ENCODE measurements at regions not wholly inside any gene's neighbourhood (a gene's known extent, or its start where the extent isn't known, plus 50 kb on each side); places are given as distances from the start of the nearest gene placed in this dataset.

DNA sequence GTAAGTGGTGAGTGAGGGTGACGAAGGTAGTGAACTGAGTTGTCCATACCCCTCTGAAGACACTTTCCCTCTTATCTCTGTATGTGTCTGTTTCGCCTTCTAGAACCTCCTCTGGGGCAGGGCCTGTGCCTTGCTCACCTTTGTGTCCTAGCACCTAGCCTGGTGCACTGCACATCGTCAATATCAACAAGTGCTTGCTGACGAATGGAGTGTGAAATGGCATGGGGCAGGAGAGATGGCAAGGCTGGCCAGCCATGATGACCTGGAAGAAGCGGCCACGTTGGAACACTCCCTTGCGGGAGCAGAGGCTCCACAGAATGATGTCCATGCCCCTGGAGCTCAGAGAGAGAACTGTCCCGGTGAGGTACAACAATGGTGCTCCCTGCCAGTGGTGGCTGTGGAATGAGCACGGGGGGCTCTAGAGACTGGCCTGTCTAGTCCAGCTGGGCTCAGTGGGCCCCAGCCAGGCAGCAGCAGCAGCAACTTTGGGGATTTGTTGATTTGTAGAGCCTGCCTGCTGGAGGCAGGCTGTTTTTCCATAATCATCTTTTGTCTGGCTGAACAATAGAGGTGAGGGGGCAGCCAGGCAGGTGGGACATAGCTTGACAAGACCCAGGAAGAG, 112.2 kb upstream of the PJA1 start:
- DNase-seq (ENCODE audit: low spot score) = no peak

DNA sequence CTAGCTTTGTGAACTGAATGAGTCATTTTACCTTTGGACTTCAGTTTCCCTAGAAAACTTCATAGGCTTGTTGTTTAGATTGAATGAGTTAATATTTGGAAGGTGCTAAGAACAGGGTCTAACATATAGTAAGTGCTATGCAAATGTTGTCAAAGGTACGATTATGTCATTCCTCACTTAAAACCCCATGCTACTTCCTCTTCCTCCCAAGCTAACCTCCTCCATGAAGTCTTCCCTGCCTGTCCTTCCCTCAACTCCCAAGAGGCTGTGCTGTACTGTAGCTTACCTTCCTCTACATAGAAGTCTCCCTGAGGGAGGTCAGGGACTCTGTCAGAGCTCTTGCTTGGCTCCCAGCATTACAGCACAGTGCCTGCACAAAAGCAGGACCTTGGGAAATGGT, 103.4 kb upstream of the PJA1 start:
- no peak for DNase-seq (ENCODE audit: low spot score)

DNA sequence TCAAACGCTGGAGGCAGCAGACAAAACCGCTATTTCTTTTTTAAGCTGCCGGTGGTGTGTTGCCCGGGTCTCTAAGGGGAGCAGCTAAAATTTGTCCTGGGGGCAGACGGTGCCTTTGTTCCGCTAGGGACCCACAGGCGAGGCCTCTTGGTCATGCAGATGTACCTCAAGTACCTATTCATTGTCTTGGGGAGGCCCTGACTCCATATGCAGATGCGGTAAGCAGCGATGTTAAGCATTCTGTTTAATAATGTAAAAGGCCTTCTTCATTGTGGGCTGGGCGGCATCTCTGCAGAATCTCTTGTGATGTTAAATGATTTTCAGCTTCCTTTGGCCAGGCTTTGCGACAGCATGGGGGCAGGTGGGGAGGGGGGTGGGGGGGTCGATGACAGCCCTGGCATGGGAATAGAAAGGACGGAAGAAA, 98.9 kb upstream of the PJA1 start:
- DNase-seq (ENCODE audit: low spot score) = no peak

DNA sequence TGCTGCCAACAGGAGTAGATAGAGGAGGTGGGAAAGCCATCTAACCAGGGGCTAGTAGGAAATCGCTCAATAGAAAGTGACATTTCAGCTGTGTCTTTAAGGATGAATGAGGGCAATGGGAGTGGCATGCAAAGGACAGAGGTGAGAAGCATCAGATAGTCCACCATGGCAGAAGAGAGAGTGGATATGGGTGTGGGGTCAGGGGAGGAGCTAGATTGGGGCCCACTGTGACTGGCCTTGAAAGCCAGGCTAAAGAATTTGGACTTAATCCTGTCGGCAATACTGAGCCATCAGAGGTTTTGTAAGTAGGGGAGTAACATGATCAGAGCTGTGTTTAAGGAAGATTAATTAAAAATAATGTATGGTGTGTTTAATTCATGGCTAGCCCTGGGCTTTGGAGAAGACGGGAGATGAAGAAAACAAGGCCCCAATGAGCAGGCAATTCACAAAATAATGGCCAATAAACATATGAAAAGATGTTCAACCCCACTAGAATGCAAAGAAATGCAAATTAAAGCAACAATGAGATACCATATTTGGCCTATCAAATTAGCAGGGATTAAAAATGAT, 98.1 kb upstream of the PJA1 start:
- no peak for DNase-seq (ENCODE audit: low spot score)

DNA sequence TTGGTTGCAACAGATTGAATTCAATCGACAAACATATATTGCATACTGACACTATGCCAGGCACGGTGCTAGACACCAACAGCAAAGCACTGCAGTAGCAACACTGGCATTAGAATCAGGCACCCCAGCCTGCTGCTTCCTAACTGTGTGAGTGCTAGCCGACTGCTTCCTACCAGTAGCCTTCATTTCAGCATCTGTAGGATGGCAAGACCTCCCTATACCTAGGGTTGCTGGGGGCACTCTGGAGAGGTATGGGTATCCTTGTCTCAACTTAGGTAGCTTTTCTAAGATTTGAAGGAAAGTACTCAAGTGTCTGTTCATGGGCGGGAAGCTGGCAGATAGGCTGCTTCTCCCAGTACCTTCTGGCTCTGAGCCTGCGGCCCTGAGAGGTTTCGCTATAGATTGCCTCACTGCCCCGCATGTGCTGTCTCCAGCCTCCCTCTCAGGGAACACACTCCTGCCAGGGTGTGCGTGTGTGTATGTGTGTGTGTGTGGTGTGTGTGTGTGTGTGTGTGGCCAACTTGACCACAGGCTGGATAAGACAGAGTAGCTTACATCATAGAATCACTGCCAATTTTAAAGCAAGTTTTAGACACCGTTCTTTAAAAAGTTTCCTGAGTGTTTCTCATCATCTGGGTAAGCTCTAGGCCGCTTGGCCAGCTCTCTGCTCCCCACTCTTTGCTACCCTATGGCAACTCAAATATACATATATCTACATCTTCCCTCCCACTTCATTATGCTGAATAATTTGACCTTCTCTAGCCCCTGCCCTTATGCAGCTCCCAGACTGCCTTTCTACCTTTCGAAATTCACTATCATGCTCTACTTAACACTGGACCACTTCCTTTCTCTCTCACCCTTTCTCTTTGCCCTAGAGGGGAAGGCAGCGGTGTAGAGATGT, 97.0 kb upstream of the PJA1 start:
- no peak for DNase-seq (ENCODE audit: low spot score)

DNA sequence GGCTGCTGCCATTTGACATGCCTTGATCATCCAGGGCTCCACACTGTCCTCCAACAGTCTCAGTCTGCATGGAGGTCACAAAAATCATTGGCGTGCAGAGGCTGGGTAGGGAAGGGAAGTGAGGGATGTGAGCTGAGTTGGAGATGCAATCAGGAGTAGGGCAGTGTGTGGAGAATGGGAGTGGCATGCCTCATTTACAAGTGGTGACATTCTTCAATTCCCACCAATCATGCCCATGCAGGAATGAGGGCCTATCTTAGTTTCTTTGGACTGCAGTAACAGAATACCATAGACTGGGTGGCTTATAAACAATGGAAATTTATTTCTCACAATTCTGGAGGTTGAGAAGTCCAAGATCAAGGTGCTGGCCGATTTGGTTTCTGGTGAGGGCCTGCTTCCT, 94.9 kb upstream of the PJA1 start:
- DNase-seq (ENCODE audit: low spot score) = no peak

DNA sequence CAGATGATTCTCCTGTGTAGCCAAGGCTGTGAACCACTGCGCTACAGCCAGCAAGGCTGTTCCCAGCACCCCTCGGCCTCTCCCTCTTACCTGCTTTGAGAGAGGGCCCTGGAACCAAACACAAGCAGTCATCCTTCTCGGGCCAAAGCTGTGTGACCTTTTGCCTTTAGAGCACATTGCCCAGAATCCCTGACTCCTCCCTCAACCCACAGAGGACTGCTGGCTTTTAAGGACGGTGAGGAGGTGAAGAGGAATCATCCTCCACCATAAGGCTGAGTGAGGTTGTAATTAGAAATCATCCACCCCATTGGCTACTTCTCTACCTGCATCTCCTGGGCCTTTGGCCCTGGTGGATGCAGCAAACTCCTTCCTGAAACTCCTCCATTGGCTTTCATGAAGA, 93.6 kb upstream of the PJA1 start:
- DNase-seq (ENCODE audit: low spot score) = no peak

DNA sequence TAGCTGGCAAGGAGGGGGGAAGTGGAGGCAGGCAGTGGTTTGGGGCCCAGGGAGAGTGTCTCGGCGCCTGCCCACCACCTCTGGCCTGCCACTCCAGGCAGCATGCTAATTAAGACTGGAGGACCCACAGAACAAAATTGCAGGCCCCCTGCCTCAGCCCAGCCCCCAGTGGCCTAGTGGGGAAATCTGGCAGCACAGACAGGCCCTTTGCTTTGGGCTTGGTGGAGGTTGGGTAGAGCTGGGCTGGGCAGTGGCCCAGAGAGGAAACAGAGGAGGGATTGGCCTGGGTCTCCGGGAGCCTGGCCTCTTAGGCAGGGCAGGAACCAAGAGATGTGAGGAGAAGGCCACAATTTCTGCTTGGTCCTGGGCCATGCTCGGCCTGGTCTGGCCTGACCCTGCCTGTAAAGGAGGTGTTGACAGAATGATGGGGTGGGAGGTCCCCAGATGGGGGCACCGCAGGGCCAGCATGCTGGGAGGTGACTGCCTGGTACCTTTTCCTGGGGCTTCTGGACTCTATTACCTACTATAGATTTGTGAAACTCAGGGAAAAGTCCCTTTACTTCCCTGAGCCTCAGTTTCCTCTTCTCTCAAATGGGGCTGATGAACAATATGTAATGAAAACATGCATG, 92.4 kb upstream of the PJA1 start:
- DNase-seq (ENCODE audit: low spot score) = no peak

DNA sequence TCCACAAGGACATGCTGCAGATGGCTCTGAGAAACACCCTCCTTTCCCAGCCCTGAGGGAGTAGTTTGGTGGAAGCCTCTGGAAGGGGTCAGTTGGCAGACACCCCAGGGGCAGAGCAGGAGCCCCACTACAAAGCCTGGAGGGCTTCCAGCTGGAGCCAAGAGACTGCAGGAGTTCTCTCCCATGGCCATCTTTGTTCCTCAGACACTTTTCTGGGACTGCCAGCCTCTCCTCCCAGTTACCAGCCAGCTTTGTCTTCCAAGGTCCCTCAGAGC, 91.0 kb upstream of the PJA1 start:
- no peak for DNase-seq (ENCODE audit: low spot score)

DNA sequence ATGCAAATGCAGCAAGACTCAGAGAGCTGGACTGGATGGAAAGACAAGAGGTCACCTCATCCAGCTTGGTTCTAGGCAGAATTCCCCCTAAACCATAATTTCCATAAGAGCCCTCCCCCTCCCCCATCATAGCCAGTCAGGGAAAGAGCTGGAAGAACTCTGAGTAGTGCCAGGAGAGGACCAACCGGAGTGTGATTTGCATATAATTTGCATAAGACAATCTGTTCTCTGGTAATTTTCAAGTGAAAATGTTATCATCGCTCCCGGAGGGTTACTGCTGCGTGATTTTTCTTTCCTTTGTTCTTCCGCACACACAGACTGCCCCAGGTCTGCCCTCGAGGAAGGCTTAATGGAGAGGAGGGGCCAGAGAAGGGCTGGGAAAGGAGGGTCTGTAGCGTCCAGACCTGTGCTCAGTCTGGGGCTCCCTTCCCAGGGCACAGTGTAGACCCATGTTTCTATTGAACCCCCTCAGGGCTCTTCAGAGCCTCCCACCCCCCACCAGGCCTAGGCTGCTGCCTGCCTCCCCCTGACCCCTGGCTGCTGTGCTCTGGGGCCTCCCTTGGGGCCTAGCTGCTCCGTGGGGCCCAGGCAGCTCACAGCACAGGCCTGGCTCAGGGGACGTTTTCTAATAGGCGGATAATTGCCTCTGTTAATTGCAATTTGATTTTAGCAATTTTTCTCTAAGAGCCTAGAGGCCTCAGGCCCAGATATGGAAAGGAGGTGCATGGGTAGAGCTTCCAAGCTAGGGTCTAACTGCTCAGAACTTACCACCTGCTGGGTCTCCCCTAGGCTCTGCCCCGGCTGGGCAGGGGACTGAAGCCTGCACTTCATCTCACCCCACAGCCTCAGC, 90.4 kb upstream of the PJA1 start:
- no peak for DNase-seq (ENCODE audit: low spot score)

DNA sequence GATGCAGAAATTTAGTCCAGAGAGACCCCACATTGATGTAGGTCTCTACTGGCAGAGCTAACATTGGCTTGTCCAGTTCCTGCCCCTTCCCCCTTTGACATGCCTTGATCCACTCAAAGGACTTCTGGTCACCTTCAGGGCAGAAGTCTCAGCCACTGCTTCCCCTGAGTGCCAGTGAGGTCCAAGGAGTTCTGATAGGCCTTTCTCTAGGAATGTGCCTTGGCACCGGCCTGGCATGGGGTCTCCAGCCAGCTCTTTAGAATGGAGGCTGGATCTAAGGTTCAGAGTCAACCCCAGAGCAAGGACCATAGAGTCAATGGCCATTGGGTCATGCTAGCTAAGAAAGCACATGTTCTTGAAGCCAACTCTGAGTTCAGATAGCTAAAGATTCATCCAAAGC, 88.6 kb upstream of the PJA1 start:
- DNase-seq (ENCODE audit: low spot score) = no peak

DNA sequence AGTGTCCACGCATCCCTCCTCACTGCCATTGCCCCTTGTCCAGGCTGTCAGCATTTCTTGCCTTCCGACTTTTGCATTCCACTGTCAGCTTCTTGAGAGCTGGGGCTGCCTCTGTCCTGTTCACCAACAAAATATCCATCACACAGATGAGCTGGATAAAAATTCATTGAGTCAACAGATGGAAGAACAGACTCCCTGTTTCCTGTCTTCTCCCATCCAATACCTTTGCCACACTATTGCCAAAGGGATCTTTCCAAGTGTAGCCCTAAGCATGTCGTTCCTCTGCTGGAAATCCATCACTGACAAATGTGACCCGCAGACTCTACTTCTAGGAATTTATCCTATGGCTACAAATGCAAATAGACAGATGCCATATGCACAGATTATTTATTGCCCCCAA, 78.0 kb upstream of the PJA1 start:
- no peak for DNase-seq (ENCODE audit: low spot score)

DNA sequence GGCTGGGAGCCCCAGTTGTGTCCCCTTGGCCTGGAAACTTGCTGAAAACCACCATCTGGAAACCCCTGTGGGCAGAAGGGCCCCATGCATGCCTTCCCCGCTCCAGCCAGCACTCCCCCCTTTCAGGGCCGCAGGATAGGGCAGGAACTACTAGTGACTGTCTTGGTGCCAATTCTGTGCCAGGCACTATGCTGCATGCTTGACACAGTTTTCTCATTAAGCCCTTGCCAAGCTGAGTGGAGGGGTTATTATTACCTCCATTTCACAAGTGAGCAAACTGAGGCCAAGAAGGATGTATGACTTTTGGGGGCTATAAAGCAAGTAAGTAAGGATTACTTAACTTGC, 73.6 kb upstream of the PJA1 start:
- DNase-seq (ENCODE audit: low spot score) = no peak

DNA sequence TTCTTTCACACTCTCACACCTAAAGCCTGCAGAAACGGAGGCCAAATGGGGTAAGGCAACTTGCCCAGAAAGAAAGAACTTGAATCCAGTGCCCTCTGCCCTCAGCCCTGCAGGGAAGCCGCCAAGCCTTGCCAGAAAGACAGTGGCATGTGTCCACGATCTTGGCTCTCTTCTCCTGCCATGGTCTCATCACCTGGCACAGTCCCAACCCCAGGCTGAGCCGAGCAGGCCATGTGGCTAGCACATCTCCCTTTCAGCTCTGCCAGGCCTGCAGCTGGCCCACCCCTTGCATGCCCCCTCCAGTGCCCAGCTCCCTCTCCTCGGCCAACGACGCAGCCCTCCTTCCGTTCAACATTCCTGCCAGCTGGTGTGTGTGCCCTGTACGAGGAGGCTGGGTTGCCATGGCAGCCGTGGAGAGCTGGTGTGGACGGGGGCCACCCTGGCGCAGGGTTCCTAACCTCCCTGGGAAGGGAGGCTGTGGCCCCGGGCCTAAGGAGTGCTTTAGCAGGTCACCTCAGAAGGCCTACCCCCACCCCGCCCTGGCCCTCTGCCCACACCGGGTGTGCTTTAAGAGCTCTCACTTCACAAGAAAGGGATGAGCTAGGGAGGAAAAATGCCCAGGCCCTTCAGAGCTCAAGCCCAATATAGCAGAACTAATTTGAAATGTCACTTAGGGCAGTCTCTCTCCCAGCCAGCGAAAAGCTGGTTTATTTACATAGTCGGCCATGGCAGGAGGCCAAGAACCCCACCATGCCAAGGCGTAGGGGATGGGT, 73.0 kb upstream of the PJA1 start:
- no peak for DNase-seq (ENCODE audit: low spot score)

DNA sequence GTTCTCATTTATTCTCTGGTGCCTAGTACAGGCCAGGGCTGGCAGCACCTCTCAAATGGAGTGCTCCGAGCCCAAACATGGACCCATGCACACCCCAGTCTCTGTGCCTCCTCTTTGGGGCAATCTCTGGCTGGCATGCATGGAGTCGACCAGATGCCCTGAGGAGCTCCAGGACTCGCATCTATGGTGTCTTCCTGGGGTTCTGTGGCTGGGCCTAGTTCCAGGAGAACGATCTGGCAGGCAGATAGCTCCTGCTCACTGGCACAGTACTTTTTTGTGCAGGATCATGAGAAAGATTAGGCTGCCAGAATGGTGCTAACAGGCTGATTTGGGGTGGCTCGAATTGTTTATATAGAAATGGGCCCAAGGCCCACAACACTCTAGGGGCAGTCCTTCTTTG, 72.0 kb upstream of the PJA1 start:
- DNase-seq (ENCODE audit: low spot score) = no peak

DNA sequence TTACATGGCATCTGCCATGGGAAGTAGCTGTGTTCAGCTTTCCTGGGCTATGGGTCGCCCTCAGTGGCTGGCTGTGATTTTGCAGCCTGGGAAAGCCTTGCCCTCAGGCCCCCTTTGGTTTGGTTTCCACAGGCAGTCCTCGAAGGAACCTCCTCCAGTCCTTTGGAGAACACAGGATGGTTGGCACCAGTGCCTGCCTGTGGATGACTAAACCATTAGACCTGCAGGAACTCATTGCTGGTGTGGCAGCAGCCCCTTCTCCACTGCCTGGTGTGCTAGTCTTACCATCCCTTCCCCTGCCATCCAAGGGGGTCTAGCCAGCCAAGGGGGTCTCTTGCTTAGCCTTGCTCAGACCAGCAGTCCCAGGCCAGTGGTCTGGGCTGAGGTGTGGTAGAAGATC, 71.4 kb upstream of the PJA1 start:
- DNase-seq (ENCODE audit: low spot score) = no peak

DNA sequence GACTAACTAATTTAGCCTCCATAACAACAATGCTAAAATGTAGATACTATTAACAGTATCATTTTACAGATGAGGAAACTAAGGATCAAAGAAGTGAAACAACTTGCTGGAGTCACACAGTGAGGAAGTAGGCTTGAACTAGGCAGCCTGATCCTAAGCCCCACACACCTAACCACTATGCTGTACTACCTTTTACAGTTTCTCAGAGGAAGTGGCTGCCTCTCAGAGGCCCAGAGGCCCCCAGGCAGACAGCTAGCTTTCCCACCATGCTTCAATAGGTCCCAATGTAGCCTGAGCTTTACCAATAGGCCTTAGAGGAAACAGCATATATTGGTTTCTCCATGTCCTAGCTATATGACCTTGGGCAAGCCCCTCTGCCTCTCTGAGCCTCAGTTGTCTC, 69.4 kb upstream of the PJA1 start:
- no peak for DNase-seq (ENCODE audit: low spot score)

DNA sequence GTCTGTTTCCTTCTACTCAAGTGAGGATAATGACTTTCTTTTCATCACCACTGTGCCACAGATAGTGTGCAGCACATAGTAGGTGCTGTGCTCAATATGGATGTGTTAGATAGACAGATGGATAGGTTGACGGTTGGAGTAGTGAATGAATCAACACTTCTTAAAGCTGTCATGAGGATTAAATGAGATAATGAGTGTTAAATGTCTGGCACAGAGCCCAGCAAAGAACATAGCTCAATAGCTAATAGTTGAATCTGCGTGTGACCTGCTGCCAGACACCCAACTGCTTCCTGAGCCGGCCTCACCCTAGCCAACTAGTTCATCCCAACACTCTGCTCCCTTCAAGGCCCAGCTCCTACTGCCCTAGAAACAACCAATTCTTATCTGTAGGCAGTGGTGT, 67.7 kb upstream of the PJA1 start:
- DNase-seq (ENCODE audit: low spot score) = no peak

DNA sequence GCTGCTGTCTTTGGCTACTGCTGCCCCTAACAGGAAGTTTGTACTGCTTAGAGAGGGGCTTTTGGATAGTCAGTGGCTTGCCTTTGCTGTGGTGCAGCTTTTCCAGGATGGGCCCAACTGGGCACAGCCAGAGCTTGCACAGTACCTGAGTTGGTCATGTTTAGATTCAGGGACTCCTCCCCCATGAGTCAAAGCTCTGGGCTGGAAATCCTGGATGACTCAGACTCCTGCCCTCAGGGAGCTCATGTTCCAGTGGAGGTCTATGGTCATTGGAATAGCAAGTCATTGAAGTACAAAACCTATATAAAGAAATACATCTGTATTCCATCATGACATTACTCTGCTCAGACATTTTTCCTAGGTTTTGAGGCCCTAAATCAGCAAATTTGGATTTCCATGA, 66.7 kb upstream of the PJA1 start:
- no peak for DNase-seq (ENCODE audit: low spot score)

DNA sequence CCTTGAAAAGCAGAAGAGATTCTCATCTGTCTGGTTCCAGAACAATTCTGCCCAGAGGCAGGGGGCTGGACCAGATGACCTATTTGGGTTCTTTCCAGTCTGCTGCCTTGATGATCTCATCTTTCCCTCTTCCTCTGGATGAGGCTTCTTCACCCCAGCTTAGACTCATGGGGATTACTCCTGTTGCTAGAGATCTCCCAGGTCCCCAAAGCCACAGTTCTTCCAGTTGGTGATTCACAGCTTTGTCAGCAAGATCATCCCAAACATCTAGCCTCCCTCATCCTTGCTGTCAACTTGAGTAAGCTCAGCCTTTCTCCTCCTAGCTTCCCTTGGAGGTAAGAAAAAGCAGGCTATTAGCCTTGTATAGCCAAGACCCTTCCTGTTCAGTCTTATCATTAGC, 64.2 kb upstream of the PJA1 start:
- no peak for DNase-seq (ENCODE audit: low spot score)

DNA sequence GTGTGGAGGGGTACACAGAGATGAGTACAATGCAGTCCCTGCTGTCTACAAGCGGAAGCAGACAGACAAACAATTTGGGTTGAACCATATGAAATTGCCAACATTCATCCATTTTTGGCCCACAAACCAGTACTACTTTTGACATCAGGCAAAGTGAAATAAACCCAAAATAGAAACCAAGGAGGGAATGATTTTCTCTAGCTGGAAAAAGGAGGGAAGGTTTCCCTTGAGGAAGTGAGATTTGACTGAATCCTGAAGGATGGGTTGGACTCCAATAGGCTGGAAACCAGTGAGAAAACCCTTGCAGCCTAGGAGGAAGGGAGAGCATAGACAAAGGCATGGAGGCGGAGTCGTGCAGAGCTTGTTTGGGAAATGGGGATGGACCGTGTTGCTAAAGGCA, 63.5 kb upstream of the PJA1 start:
- no peak for DNase-seq (ENCODE audit: low spot score)
